ENCODE measurements at regions not wholly inside any gene's neighbourhood (a gene's known extent, or its start where the extent isn't known, plus 50 kb on each side); places are given as distances from the start of the nearest gene placed in this dataset.

DNA sequence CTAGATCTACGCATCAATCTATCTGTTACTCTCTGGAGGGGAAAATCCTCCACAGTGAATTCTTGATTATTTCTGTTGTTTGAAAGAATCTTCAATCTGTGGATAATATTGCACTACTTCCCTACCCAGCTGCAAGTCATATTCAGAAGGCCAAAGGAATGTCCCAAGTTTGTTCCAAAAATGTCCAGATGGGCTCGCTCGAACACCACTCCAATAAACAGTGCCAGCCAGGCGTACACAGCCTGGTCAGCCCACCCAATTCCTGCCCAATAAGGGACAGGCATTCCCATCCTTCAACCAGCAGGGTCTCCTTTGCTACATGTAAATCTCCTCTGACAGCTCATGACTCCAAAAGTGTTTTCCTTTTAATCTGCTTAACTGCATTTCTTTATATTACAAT, 80.7 kb upstream of the GPM6B start:
- ChIA-PET POLR2A (no interaction called here), CTCF (no interaction called here)
- Histone ChIP-seq H3K9me3 (ENCODE audit: control extremely low read depth in 1 of 3, control insufficient read depth in 2 of 3, insufficient read depth in 1 of 3, low read length in 2 of 3) (no peaks in the 10 kb centered on the region), H3K4me3 (ENCODE audit: control extremely low read depth in 1 of 5, extremely low read depth in 1 of 5, insufficient read depth in 1 of 5, low read depth in 2 of 5, low read length in 4 of 5) (no peak overlapping the region), H3K27ac (ENCODE audit: low read length in 2 of 2) (no peak overlapping the region), H4K20me1 (ENCODE audit: control insufficient read depth, insufficient read depth, low read length, poor library complexity, severe bottlenecking) (no peaks in the 10 kb centered on the region), H2AFZ (ENCODE audit: insufficient read depth, low read depth, low read length, poor library complexity, severe bottlenecking) (no peak overlapping the region), H3K9ac (ENCODE audit: low read length) (no peak overlapping the region), H3K27me3 (replicated peaks in 1 of 4; ENCODE audit: control extremely low read depth in 1 of 4, control insufficient read depth in 3 of 4, insufficient read depth in 4 of 4, low read length in 3 of 4) (peaks cover 0 to 6% (median 0%) of the 10 kb centered on the region in 4 experiments), H3K4me1 (ENCODE audit: control insufficient read depth in 2 of 2, insufficient read depth in 2 of 2, low read length in 2 of 2) (no peaks in the 10 kb centered on the region), H3K4me2 (replicated peaks; ENCODE audit: low read depth, low read length, poor library complexity, severe bottlenecking) (no peak overlapping the region), H3K36me3 (replicated peaks in 1 of 2; ENCODE audit: control extremely low read depth in 1 of 2, control insufficient read depth in 1 of 2, extremely low read depth in 1 of 2, insufficient read depth in 2 of 2, low read length in 1 of 2) (no peaks in the 10 kb centered on the region), H3K79me2 (ENCODE audit: control insufficient read depth, insufficient read depth, low read length) (no peaks in the 10 kb centered on the region)
- ATAC-seq (ENCODE audit: low read depth) (no peak), DNase-seq (no peak)
- TF ChIP-seq EZH2 (IDR thresholded peaks at IDR 0.05; ENCODE audit: borderline replicate concordance, insufficient read depth, low read depth, low read length, poor library complexity, severe bottlenecking), result no peak
- TF ChIP-seq, protein P1, sequence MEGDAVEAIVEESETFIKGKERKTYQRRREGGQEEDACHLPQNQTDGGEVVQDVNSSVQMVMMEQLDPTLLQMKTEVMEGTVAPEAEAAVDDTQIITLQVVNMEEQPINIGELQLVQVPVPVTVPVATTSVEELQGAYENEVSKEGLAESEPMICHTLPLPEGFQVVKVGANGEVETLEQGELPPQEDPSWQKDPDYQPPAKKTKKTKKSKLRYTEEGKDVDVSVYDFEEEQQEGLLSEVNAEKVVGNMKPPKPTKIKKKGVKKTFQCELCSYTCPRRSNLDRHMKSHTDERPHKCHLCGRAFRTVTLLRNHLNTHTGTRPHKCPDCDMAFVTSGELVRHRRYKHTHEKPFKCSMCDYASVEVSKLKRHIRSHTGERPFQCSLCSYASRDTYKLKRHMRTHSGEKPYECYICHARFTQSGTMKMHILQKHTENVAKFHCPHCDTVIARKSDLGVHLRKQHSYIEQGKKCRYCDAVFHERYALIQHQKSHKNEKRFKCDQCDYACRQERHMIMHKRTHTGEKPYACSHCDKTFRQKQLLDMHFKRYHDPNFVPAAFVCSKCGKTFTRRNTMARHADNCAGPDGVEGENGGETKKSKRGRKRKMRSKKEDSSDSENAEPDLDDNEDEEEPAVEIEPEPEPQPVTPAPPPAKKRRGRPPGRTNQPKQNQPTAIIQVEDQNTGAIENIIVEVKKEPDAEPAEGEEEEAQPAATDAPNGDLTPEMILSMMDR (IDR thresholded peaks at IDR 0.05), result no peak
- no peaks in the 10 kb centered on the region for H3K27me3 Mint-ChIP-seq
- H3K4me1 Mint-ChIP-seq, result no peaks in the 10 kb centered on the region
- 100% methylated on average over 3 of the region's 4 CpGs for WGBS (ENCODE audit: insufficient coverage)
- H3K9me3 Mint-ChIP-seq (ENCODE audit: insufficient read depth), result no peaks in the 10 kb centered on the region
- H3K4me3 Mint-ChIP-seq, result no peak overlapping the region
- H3K27ac Mint-ChIP-seq, result no peak overlapping the region
- intact Hi-C loops (cut with micrococcal nuclease), result no loop called here

DNA sequence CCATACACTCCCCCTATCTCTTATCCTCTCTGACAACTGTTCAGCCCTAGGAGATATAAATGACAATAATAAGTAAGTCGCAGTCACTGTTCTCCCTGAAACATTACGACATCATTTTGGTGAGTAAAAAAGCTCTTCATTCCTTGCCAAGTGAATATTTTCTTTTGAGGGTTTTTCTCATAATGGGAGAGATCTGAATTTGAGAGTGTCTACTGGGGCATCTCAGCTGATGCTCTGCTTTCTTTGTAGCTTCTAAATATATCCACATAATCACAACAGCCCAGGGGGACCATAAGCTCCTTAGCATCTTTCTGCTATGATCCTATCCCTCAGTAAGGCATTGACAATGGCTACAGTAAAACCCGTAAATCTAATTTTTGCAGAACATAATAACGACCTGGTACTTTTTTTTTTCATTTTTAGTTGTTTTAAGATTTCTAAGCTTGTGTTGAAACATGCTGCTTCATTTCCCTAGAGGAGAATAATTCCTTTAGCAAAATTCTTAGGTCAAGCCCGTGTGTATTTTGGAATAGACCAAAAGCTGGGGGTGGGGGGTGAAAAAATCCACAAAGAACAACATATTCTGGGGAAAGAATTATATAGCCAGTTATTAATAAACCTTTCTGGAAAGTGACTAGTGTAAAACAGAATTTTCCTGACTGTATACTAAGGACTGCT, 78.1 kb upstream of the GPM6B start:
- H3K9ac ChIP-seq (ENCODE audit: low read length), result no peak overlapping the region
- H3K4me3 Mint-ChIP-seq, result no peak overlapping the region
- H3K9me3 ChIP-seq (ENCODE audit: control extremely low read depth in 1 of 3, control insufficient read depth in 2 of 3, insufficient read depth in 1 of 3, low read length in 2 of 3), result no peaks in the 10 kb centered on the region
- H3K4me1 ChIP-seq (ENCODE audit: control insufficient read depth in 2 of 2, insufficient read depth in 2 of 2, low read length in 2 of 2), result no peaks in the 10 kb centered on the region
- TF ChIP-seq, protein P1 (IDR thresholded peaks at IDR 0.05), result no peak
- TF ChIP-seq EZH2 (IDR thresholded peaks at IDR 0.05; ENCODE audit: borderline replicate concordance, insufficient read depth, low read depth, low read length, poor library complexity, severe bottlenecking), result no peak
- no peaks in the 10 kb centered on the region for H3K36me3 ChIP-seq (replicated peaks in 1 of 2; ENCODE audit: control extremely low read depth in 1 of 2, control insufficient read depth in 1 of 2, extremely low read depth in 1 of 2, insufficient read depth in 2 of 2, low read length in 1 of 2)
- ATAC-seq (ENCODE audit: low read depth) (no peak), DNase-seq (no peak)
- H3K27ac Mint-ChIP-seq, result no peak overlapping the region
- H3K4me1 Mint-ChIP-seq, result peaks cover 7% of the 10 kb centered on the region
- H3K27me3 Mint-ChIP-seq, result no peaks in the 10 kb centered on the region
- H2AFZ ChIP-seq (ENCODE audit: insufficient read depth, low read depth, low read length, poor library complexity, severe bottlenecking), result no peak overlapping the region
- ChIA-PET POLR2A (no interaction called here), CTCF (interaction anchor here (0.7 kb wide), 1 partner anchor 119 kb away, joined by 3 read pairs; no protein-coding TSS in a partner anchor)
- H4K20me1 ChIP-seq (ENCODE audit: control insufficient read depth, insufficient read depth, low read length, poor library complexity, severe bottlenecking), result no peaks in the 10 kb centered on the region
- H3K79me2 ChIP-seq (ENCODE audit: control insufficient read depth, insufficient read depth, low read length), result no peaks in the 10 kb centered on the region
- intact Hi-C loops (cut with micrococcal nuclease), result no loop called here
- no peaks in the 10 kb centered on the region for H3K9me3 Mint-ChIP-seq (ENCODE audit: insufficient read depth)
- H3K27me3 ChIP-seq (replicated peaks in 1 of 4; ENCODE audit: control extremely low read depth in 1 of 4, control insufficient read depth in 3 of 4, insufficient read depth in 4 of 4, low read length in 3 of 4), result peaks cover 0 to 6% (median 0%) of the 10 kb centered on the region in 4 experiments
- H3K4me2 ChIP-seq (replicated peaks; ENCODE audit: low read depth, low read length, poor library complexity, severe bottlenecking), result no peak overlapping the region
- no peak overlapping the region for H3K4me3 ChIP-seq (ENCODE audit: control extremely low read depth in 1 of 5, extremely low read depth in 1 of 5, insufficient read depth in 1 of 5, low read depth in 2 of 5, low read length in 4 of 5)
- WGBS (ENCODE audit: insufficient coverage), result no CpG with 5 or more reads among the region's 5 CpGs
- no peak overlapping the region for H3K27ac ChIP-seq (ENCODE audit: low read length in 2 of 2)

All from B cell (primary cell).